GM12875 (cell line): ENCODE measurements at regions not wholly inside any gene's neighbourhood (a gene's known extent, or its start where the extent isn't known, plus 50 kb on each side); places are given as distances from the start of the nearest gene placed in this dataset.

ENCODE experiments used
- H3K4me3 ChIP-seq: one replicate; pipeline ENCODE4 v1.5.1; 2011; ENCODE audit warnings: low read depth, low read length, control low read depth
- TF ChIP-seq, protein P1 (sequence below): IDR thresholded peaks from 2 replicates; pipeline ENCODE4 v1.5.1; 2011; ENCODE audit warnings: low read depth, mild to moderate bottlenecking, control low read depth, inconsistent platforms, low read length, moderate library complexity, borderline replicate concordance; ENCODE audit not compliant: insufficient read depth

DNA sequence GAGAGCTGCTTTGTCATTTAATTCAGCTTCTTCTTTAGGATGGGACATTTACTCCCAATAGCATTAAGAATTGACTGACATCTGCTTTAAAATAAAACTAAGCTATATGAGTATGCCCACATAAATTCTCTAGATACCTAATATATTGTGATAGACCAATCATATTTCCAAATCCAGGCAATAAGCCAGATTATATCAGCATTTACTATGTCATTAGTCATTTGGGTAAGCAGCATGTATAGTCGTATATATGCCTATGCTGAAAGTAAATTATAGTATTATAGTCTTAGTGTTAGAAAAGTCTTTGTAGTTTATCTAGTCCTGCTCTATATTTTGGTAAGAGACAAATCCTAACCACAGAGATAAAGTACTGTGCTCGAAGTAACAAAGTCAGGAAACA lies 958.1 kb downstream of the KCNJ2 start:
- H3K4me3 ChIP-seq, result no peak overlapping the region
- TF ChIP-seq, protein P1, sequence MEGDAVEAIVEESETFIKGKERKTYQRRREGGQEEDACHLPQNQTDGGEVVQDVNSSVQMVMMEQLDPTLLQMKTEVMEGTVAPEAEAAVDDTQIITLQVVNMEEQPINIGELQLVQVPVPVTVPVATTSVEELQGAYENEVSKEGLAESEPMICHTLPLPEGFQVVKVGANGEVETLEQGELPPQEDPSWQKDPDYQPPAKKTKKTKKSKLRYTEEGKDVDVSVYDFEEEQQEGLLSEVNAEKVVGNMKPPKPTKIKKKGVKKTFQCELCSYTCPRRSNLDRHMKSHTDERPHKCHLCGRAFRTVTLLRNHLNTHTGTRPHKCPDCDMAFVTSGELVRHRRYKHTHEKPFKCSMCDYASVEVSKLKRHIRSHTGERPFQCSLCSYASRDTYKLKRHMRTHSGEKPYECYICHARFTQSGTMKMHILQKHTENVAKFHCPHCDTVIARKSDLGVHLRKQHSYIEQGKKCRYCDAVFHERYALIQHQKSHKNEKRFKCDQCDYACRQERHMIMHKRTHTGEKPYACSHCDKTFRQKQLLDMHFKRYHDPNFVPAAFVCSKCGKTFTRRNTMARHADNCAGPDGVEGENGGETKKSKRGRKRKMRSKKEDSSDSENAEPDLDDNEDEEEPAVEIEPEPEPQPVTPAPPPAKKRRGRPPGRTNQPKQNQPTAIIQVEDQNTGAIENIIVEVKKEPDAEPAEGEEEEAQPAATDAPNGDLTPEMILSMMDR, result no peak

DNA sequence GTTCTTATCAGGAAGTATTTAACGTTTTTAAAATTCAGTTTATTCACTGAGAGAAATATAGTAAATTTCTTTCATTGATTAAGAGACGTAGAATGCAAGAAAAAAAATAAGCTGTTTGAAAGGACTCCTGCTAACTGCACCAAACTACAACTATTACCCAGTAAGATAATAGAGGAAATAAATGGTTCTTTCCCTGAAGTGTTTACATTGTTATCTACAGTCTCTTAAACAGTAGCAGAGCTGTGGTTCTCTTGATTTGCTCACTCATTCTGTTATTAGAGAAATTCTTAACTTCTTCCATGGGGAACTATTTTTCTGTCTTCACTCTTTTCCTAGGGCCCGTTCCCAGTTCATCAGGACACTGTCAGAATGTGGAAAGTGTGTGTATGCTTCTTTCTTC lies 973.0 kb downstream of the KCNJ2 start:
- no peak overlapping the region for H3K4me3 ChIP-seq
- TF ChIP-seq, protein P1, result no peak

DNA sequence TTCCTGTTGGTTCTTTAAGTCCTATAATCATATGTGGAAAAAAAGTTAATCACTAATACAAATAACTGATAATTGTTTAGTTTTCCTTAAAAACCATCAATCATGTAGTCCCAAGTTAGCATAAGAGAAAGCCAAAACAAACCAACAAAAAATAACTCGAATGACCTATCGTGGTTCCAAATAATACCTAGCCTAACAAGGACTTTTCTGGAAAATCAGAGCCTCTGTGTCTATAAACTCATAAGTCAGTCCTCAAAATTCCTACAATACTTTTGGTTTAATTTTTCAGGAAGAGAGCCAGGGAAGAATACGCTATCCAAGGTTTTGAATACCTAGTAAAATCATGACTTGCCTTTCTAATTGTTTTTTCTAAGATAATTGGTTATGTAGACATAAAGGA lies 975.3 kb upstream of the SOX9 start:
- H3K4me3 ChIP-seq, result no peak overlapping the region
- TF ChIP-seq, protein P1, result no peak

DNA sequence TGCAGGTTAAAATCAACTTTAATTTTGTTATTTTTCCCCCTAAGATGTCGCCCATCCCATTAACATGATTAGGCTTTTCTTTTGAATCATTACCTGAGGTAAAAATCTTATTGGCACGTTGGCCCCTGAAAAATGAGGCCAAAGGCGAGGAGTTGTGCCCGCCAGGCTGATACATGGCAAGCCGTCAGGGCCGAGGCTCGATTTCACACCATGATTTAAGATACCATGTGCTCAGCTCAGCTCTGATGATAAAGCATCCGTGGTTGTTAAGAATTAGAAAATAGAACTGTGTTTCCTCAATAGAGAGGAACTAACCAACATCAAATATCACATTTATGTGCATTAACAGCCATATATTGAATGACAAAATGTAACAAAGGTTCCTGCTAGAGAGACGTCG lies 972.9 kb upstream of the SOX9 start:
- TF ChIP-seq, protein P1, result no peak
- no peak overlapping the region for H3K4me3 ChIP-seq

DNA sequence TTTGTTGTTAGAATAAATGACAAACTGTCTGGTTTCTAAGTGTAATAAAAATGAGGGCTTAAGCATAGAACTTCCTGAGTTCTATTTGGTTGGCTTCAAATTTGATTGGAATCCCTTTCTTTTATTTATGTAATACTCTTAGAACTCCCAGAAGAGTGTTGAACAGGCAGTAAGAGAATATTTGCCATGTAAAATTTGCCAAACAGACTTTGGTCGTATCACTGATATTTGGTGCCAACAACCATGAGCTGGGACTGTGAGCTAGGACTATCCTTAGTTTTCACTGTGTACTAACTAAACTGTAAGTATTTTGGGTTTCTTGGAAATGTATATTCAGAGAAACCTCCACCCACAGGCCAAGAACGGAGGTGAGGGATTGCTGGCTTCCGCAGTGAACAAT lies 971.2 kb upstream of the SOX9 start:
- TF ChIP-seq, protein P1, result no peak
- no peak overlapping the region for H3K4me3 ChIP-seq

DNA sequence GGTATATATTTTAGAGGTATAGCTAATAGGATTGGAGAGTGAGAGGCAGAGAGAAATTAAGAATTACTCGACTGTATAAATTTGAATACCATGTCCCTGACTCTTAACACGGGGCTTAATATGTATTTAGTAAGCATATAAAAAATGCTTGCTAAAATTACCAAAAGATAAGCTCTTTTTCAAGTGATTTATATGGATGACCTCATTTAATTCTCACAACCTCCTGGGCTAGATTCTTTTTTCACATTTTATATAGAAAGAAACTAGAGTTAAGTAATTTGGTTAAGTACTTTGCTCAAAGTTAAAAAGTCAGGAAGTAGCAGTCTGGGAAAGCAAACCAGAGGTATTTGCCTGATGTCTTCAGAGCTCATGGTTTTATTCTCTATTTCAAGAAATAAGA lies 963.5 kb upstream of the SOX9 start:
- no peak overlapping the region for H3K4me3 ChIP-seq
- TF ChIP-seq, protein P1, result no peak

DNA sequence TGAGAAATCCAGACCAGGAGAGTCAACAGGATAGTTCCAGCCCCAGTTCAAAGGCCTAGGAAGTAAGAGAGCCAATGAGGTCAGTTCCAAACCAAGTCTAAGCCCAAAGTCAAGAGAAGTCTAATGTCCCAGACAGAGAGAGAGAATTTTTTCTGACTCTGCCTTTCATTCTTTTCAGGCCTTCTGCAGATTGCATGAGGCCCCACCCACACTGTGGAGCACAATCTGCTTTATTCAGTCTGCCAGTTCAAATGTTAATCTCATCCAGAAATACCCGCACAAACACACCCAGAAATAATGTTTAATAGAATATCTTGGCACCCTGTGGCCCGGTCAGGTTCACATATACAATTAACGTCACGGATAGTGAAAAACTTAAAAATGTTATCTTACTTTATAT lies 962.4 kb upstream of the SOX9 start:
- no peak overlapping the region for H3K4me3 ChIP-seq
- TF ChIP-seq, protein P1, result no peak
